ENCODE measurements at regions not wholly inside any gene's neighbourhood (a gene's known extent, or its start where the extent isn't known, plus 50 kb on each side); places are given as distances from the start of the nearest gene placed in this dataset.

DNA sequence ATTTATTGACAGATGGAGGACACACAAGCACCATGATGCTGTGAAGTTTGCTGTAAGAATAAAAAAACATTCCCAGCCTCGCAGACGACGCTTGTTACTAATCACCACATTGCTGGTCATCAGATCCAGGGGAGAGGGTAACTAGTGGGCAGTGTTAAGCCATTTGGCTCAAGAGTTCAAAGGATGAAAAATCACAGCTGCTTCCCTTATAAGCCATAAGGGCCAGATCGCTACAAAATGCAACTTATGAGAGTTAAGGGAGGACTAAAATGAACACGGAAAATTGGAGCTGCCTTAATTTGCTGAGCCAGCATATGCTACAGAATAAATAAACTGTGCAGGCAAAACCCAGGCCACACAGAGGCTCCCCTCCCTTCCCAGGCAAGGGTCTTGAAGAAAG lies 522.6 kb downstream of the TDRD15 start:
- TF ChIP-seq YY1 (IDR thresholded peaks at IDR 0.05; ENCODE audit: insufficient read depth, insufficient read length) (no peak), SUZ12 (IDR thresholded peaks at IDR 0.05; ENCODE audit: extremely low read depth, insufficient read depth, insufficient read length) (no peak), ZNF274 (IDR thresholded peaks at IDR 0.05; ENCODE audit: low read depth, low read length) (no peak)
